Endodermal cell (in vitro differentiated cells): ENCODE measurements at regions not wholly inside any gene's neighbourhood (a gene's known extent, or its start where the extent isn't known, plus 50 kb on each side); places are given as distances from the start of the nearest gene placed in this dataset.

Source experiments
- DNase-seq: peaks from one replicate; pipeline ENCODE4 v3.0.0-alpha.2; 2017
- H3K27ac ChIP-seq: 2 replicates; pipeline ENCODE4 v1.5.1; 2013; ENCODE audit warnings: mild to moderate bottlenecking, low read depth, low read length, moderate library complexity
- H3K27me3 ChIP-seq: 2 replicates; pipeline ENCODE4 v1.6.1; 2013; ENCODE audit warnings: mild to moderate bottlenecking, low read length, moderate library complexity; ENCODE audit not compliant: insufficient read depth, control insufficient read depth, poor library complexity, severe bottlenecking
- H3K36me3 ChIP-seq: 2 replicates; pipeline ENCODE4 v1.7.0; 2013; ENCODE audit warnings: mild to moderate bottlenecking, low read length, moderate library complexity; ENCODE audit not compliant: control insufficient read depth, insufficient read depth
- H3K4me1 ChIP-seq: one replicate; pipeline ENCODE4 v1.7.0; 2013; ENCODE audit warnings: low read length; ENCODE audit not compliant: control insufficient read depth, insufficient read depth
- H3K4me3 ChIP-seq: 2 replicates; pipeline ENCODE4 v1.5.1; 2013; ENCODE audit warnings: mild to moderate bottlenecking, low read length, moderate library complexity
- H3K9ac ChIP-seq: 2 replicates; pipeline ENCODE4 v1.6.1; 2013; ENCODE audit warnings: mild to moderate bottlenecking, low read length, moderate library complexity; ENCODE audit not compliant: poor library complexity, severe bottlenecking; ENCODE audit errors: extremely low read depth
- H3K9me3 ChIP-seq: 2 replicates; pipeline ENCODE4 v1.6.1; 2013; ENCODE audit warnings: mild to moderate bottlenecking, low read length, moderate library complexity; ENCODE audit not compliant: control insufficient read depth
- H3K27ac Mint-ChIP-seq: 2 replicates; pipeline ENCODE4 v1.8.0; 2020; ENCODE audit warnings: mixed read lengths
- H3K27me3 Mint-ChIP-seq: 2 replicates; pipeline ENCODE4 v1.8.0; 2021; ENCODE audit warnings: mild to moderate bottlenecking, mixed read lengths; ENCODE audit not compliant: insufficient read depth
- H3K36me3 Mint-ChIP-seq: 2 replicates; pipeline ENCODE4 v1.8.0; 2020; ENCODE audit warnings: low read depth, mixed read lengths
- H3K4me1 Mint-ChIP-seq: 2 replicates; pipeline ENCODE4 v1.8.0; 2020; ENCODE audit warnings: mixed read lengths
- H3K4me3 Mint-ChIP-seq: 2 replicates; pipeline ENCODE4 v1.8.0; 2020; ENCODE audit warnings: mild to moderate bottlenecking, moderate library complexity, mixed read lengths
- H3K9me3 Mint-ChIP-seq: 2 replicates; pipeline ENCODE4 v1.8.0; 2020; ENCODE audit warnings: mild to moderate bottlenecking, mixed read lengths
- WGBS, 2 experiments: methylation state at CpG; one replicate each; pipeline versions ENCODE4 v1.1.5 to v1.1.7; 2013; ENCODE audit warnings: missing lambda C conversion rate in 2 of 2, mixed read lengths in 1 of 2; ENCODE audit not compliant: insufficient coverage in 1 of 2, insufficient read length in 1 of 2; 5-methylcytosine and 5-hydroxymethylcytosine counted together
- TF ChIP-seq, protein P1 (sequence below): fragments of 200-600 bp; sonication (generic); conservative IDR thresholded peaks from 2 replicates; pipeline ENCODE4 v1.5.0; 2021; ENCODE audit warnings: antibody characterized with exemption, mild to moderate bottlenecking

DNA sequence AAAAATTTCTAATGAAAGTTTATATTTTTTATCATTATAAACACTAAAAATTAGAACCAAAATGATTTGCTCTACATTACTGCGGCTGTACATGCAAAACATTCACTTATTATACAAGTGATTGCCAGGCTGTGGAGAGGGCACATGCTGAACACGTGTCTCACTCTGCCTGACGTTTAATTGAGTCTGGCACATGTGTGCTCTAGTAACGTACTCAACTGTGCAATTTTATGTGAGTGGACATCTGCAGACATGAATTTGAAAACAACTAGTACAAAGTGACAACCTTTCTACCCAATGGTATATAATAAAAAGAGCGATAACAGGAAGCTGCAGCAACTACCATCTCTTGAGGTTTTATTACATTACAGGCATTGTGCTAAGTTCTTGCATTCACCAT lies 341.4 kb downstream of the KLF12 start:
- H3K4me3 ChIP-seq = no peak overlapping the region
- no peaks in the 10 kb centered on the region for H3K27me3 ChIP-seq
- Mint-ChIP-seq H3K4me3 (no peak overlapping the region), H3K27me3 (no peaks in the 10 kb centered on the region), H3K9me3 (no peaks in the 10 kb centered on the region), H3K27ac (no peak overlapping the region), H3K36me3 (no peaks in the 10 kb centered on the region), H3K4me1 (no peaks in the 10 kb centered on the region)
- H3K4me1 ChIP-seq = no peaks in the 10 kb centered on the region
- no peaks in the 10 kb centered on the region for H3K9me3 ChIP-seq
- no peak overlapping the region for H3K9ac ChIP-seq
- H3K36me3 ChIP-seq = no peaks in the 10 kb centered on the region
- WGBS, 2 experiments = 92 to 100% methylated on average over 4 to 5 of the region's 5 CpGs
- DNase-seq = no peak
- H3K27ac ChIP-seq = no peak overlapping the region
- TF ChIP-seq, protein P1, sequence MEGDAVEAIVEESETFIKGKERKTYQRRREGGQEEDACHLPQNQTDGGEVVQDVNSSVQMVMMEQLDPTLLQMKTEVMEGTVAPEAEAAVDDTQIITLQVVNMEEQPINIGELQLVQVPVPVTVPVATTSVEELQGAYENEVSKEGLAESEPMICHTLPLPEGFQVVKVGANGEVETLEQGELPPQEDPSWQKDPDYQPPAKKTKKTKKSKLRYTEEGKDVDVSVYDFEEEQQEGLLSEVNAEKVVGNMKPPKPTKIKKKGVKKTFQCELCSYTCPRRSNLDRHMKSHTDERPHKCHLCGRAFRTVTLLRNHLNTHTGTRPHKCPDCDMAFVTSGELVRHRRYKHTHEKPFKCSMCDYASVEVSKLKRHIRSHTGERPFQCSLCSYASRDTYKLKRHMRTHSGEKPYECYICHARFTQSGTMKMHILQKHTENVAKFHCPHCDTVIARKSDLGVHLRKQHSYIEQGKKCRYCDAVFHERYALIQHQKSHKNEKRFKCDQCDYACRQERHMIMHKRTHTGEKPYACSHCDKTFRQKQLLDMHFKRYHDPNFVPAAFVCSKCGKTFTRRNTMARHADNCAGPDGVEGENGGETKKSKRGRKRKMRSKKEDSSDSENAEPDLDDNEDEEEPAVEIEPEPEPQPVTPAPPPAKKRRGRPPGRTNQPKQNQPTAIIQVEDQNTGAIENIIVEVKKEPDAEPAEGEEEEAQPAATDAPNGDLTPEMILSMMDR = no peak

DNA sequence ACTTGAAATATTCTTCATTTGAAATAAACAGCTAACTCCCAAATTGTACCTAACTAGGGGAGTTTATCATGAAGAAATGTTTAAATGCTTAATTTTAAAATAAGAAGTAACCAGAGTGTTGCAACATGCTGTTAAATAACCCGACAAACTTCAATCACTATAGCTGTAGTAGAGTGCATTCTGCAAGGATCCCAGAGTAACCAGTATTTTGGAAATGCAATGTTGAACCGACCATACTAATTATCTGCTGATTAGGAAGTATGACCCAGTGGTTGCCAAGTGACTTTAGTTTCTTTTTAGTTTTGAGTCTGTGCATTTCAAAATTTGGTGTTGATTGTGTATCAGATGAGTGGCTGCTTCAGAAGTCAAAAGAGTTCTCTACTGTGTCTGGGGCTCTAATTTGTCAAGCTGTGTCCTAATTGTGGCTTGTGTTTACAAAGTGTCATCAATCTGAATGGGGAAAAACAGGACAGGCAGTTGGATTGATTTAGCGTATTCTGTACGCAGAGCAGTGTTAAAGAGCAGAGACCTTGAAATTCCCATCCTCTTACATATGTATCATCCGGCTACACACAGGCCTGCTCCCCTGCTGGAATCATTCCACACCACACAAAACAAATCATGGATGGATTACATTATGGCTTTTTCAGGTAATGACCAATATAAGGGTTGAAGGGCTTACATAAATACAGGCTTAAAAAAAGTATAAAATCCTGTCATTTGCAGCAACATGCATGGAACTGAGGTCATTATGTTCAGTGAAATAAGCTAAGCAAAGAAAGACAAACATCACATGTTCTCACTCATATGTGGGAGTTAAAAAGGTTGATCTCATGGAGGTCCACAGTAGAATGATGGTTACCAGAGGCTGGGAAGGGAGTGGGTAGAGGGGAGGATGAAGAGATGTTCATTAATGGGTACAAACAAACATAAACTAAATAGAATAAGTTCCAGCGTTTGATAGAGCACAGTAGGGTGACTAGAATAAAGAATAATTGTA lies 351.5 kb downstream of the KLF12 start:
- peak overlapping the region; percentile 55 for H3K27ac ChIP-seq
- no peak overlapping the region for H3K27ac Mint-ChIP-seq
- no peak overlapping the region for H3K4me3 Mint-ChIP-seq
- peaks cover 11% of the 10 kb centered on the region for H3K4me1 Mint-ChIP-seq
- H3K9ac ChIP-seq = no peak overlapping the region
- H3K36me3 ChIP-seq = no peaks in the 10 kb centered on the region
- TF ChIP-seq, protein P1 = no peak
- no peaks in the 10 kb centered on the region for H3K9me3 Mint-ChIP-seq
- no peak for DNase-seq
- H3K27me3 ChIP-seq = peaks cover 5% of the 10 kb centered on the region
- no peaks in the 10 kb centered on the region for H3K27me3 Mint-ChIP-seq
- no peaks in the 10 kb centered on the region for H3K4me1 ChIP-seq
- no peaks in the 10 kb centered on the region for H3K9me3 ChIP-seq
- no peaks in the 10 kb centered on the region for H3K36me3 Mint-ChIP-seq
- 87 to 89% methylated on average over 3 to 5 of the region's 6 CpGs for WGBS, 2 experiments
- no peak overlapping the region for H3K4me3 ChIP-seq

DNA sequence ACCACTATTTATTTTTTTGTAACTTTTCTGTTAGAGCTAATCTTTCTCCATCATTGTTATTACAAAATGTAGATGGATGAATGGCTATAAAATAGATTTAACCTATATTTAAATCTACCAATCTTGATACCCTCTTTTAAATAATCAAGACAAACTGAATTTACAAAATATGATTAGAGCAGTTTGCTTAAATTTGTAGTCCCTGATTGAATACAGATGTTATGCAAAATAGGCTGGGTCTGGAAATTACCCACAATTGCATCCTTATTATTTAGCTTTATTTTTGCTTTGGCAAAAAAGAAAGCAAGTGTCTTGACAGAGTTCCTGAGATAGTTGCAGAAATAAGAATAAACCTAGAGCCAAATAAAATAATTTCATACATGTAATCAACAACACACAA lies 352.8 kb downstream of the KLF12 start:
- Histone ChIP-seq H3K36me3 (no peaks in the 10 kb centered on the region), H3K4me1 (no peaks in the 10 kb centered on the region), H3K9ac (no peak overlapping the region), H3K27ac (no peak overlapping the region), H3K4me3 (no peak overlapping the region), H3K9me3 (no peaks in the 10 kb centered on the region), H3K27me3 (peaks cover 6% of the 10 kb centered on the region)
- no peaks in the 10 kb centered on the region for H3K9me3 Mint-ChIP-seq
- H3K4me3 Mint-ChIP-seq = no peak overlapping the region
- no peaks in the 10 kb centered on the region for H3K36me3 Mint-ChIP-seq
- TF ChIP-seq, protein P1 = no peak
- no peaks in the 10 kb centered on the region for H3K27me3 Mint-ChIP-seq
- H3K27ac Mint-ChIP-seq = no peak overlapping the region
- H3K4me1 Mint-ChIP-seq = peaks cover 11% of the 10 kb centered on the region
- DNase-seq = no peak
